HepG2 (cell line): ENCODE measurements at regions not wholly inside any gene's neighbourhood (a gene's known extent, or its start where the extent isn't known, plus 50 kb on each side); places are given as distances from the start of the nearest gene placed in this dataset.

Experiments
- REPIN1 ChIP-seq: sonication (generic); formaldehyde crosslinking; IDR thresholded peaks from 2 replicates; pipeline ENCODE4 v1.8.0; 2022; ENCODE audit warnings: missing genetic modification reagents, low read depth, mild to moderate bottlenecking, borderline replicate concordance
- TP53 ChIP-seq: sonication (generic); formaldehyde crosslinking; conservative IDR thresholded peaks from 2 replicates; pipeline ENCODE4 v1.4.0; 2020; ENCODE audit warnings: missing genetic modification reagents
- ZNF513 ChIP-seq: sonication (generic); formaldehyde crosslinking; conservative IDR thresholded peaks from 2 replicates; pipeline ENCODE4 v1.5.0; 2020; ENCODE audit warnings: missing genetic modification reagents

GRCh38 chr1:192516776-192517297 is 58.7 kb upstream of the RGS1 start:
- TF ChIP-seq REPIN1 (CRISPR knock-in tag) (no peak), ZNF513 (CRISPR knock-in tag) (no peak), TP53 (CRISPR knock-in tag) (no peak)
